HG03103 (cell line): ENCODE measurements at regions not wholly inside any gene's neighbourhood (a gene's known extent, or its start where the extent isn't known, plus 50 kb on each side); places are given as distances from the start of the nearest gene placed in this dataset.
"Not testable (repeated sequence)": the region's sequence is repeated elsewhere in the genome, so short reads cannot be mapped to it uniquely, and the experiment has no call there.

ENCODE experiments used
- ATAC-seq: cut with Tn5 transposase; IDR thresholded peaks from one replicate; pipeline ENCODE4 v1.9.1; 2021; ENCODE audit warnings: low read depth; ENCODE audit not compliant: unreplicated experiment

DNA sequence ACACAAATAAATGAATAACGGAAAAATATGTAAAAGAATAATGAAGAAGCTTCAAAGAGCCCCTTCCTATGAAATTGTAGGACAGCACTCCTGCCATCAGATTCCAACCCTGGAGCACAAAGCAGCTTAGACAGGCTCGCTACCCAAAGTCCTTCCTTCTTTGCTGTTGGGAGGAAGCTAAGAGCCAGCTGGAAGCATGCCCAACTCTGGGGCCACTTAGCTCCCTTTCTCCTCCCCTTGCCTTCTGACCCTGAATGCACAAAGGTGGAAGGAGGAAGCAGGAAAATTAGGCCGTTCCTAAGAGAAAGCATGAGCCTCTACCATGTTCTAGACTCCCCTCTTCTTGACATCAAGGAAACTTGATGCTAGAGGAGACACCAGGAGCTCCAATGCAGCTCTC lies 700.8 kb downstream of the RNF144A start:
- no peak for ATAC-seq

DNA sequence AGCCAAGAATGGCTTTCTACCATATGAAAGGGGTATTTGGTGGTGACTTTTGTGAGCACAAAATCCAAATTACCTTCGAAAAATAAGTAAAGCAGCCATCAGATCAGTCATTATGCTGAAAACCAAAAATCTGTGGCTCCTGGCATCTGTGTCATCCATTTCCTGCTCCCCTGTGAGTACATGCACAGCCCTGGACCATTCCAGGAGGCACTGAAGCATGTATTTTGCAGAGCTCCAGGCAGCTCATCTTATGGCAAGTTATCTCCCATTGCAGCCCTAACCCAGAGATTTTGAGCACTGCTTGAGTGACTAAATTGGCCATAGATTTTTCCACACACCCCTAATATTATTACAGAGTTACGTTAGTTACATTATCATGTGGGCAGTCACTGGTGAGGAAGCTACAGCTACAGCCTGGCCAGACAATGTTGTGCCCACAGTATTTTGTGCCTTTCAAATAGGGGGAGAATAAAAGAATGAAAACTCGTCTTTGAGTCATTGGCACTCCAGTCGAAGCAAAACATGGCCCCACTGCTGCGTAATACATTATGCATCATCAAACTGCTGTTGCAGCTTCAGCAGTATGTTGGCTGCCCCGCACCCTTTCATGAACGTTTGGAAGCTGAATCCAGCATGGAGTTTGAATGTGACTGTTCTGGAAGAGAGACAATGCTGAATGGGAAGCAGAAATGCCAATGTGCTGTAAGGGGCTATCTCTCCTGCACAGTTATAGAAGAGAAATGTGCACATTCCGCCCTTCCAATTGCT lies 702.2 kb downstream of the RNF144A start:
- ATAC-seq, result no peak

DNA sequence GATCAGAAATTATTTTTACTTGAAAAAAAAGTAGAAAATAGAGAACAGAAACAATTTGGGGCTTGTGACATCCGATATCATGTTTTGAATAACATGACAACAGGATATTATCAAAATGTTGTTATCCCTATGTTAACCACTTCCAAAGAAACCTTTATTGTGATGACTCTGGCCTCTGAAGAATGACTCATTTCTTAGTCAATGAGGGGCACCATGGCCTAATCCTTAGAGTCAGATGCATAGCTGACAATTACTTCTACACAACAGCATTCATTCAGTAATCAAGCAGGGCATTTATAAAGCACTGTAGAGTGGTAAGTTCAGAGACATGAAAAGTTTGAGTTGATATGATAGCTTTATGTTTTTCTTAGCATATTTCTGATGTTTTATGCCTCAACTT lies 703.0 kb downstream of the RNF144A start:
- no peak for ATAC-seq

DNA sequence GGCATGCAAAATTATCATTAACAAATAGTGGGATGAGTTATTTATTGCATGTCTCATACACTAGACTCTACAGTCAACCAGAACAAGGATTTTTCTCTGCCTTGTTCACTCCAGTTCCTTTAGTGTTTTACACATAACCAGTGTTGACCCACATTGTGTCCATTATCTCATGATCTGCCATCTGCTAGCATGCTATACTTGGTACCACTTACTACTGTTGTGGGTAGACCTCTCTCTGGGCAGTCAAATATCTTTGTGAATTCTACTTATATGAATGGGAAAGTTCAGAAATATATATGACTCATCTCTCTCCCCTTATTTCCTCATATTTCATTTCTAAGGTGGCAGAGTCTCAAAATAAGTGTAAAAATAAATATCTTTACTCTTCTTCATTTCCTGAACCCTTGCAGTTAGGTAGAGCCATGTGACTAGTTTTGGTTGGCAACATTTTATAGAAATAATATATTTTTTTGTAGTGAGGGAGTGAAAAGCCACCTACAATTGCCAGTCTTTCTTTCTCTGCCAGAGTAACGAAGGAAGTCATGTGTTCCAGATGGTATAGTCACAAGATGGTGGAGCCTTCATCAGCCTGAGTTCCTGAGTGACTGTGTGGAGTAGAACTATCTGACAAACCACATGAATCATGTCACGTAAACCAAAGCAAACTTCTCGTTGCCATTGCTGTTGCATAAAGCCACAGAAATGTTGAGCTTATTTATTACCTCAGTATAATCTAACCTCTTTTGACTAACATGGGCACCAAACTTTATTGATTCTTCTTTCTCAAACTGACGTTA lies 704.0 kb downstream of the RNF144A start:
- no peak for ATAC-seq

DNA sequence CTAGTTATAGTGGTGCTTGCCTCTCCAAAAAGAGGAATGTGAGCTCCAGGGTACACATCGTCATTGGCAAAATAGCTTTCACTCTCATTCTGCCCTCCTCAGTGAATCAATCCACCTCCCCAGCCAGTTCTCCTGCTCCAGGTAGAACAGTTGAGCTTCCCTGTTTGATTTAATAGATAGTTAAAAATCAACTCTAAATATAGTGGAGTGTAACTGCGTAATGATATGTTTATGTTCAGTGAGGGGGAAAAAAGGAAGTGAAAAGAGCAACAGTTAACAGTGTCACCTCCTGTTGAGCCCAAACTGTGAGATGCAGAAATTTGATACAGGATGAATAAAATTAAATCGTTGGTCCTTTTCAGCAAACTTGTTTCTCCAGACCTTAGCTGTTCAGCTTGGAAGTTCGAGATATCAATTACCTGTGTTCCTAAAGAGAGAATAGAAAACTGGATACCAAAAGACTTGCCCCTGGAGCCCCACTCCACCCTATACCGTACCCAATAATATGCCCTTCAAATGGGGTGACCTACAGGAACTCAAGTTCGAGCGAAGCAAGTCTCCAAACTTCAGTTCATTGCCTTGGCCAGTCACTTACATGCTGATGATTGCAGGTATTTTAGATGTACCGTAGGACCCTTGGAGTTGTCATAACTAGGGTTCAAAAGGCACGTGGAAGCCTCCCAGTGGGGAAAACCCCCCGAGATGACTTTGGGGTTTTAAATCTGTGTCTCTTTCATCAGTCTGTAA lies 708.4 kb downstream of the RNF144A start:
- ATAC-seq, result peak; percentile 58

DNA sequence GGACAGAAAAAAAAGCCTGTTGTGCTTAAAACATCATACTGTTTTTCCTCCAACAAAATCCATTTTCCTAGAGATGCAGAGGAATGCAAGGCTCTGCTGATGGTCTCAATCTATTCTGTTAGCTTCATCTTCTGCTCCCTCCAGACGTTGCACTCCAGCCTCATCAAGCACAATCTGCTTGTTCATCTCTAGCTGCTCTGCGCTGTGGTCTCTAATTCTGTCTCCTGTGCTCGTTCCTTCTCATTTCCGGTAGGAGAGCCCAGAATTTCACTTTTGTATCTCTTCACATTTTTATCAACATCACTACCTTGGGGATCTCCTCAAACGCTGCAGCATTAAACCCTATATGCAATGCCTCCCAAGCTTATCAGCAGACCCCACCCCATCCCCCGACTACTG lies 708.9 kb downstream of the RNF144A start:
- no peak for ATAC-seq

DNA sequence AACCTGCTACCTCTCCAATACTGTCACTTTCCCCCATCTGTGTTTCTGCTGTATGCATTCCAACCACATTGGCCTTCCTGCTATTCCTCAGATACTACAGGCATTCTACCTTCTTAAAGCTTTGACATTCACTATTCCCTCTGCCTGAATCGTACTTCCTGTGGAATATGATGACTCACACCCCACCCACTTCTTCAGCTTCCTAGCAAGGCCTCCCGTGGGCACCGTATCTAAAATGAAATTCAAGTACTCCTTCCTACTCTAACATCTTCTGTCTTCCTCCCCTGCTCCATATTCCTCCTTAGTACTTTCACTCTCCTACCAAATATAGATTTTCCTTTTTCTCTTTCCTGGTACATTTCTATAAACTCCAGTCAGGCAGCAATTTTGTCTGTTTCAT lies 710.4 kb downstream of the RNF144A start:
- no peak for ATAC-seq

DNA sequence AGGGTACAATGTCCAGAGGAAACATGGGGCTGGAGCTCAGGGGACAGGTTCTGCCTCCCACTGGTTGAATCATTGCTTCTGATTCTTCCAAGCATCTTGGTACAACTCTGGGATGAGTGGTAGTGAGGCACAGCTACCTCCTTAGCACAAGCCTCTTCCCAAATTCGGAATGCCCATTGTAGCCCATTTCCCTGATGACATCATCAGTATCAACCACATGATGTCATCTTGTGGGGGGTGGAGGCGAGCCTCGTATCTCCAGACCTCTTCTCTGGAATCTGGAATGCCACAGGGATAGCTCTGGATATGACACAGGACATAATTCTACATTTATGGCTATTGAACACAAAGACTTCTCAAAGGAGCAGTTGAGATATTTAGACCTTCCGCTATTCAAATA lies 715.2 kb downstream of the RNF144A start:
- no peak for ATAC-seq

DNA sequence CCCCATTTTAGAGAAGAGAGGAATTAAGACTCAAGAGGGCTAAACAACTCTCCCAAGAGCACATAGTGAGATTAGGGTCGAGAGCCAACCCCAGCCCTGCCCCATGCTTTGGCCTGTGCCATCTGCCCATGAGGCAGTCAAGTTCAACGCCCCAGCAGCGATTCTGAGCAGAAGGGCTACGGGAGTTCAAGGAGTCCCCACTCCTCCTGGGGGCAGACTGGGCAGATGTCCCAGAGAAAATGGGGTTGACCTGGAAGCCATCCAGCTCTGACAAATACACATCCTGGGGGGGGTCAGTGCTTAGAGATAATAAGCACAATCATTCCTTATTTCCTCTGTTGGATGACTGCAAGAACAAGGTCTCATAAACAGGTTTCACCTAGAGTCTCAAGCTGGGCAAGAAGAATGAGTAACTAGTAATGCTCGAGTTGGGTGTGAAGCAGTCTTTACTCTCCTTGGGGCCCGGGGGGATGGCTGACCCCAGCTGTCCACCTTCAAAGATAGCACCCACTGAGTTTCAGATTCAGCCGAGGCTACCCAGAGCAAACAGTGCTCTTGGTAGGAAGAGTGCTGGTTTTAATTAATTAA lies 716.4 kb downstream of the RNF144A start:
- ATAC-seq, result no peak

DNA sequence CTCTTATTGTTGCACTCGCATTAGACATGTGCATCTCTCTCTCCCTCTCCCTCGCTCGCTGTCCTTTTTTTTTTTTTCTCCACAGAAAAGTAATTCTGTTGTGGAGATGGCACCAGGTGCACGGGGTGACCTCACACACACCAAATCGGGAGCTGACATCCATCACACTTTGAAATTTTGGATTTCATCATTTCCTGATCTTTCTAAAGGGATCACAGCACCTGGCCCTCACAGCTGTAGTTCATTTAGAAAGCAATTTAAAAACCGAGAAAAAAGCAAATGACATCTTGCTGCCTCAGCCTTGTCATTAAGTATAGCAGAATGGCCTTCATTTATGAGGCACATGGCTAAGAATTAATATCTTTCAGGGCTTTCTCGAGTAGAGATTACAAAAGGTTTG lies 717.2 kb downstream of the RNF144A start:
- no peak for ATAC-seq

DNA sequence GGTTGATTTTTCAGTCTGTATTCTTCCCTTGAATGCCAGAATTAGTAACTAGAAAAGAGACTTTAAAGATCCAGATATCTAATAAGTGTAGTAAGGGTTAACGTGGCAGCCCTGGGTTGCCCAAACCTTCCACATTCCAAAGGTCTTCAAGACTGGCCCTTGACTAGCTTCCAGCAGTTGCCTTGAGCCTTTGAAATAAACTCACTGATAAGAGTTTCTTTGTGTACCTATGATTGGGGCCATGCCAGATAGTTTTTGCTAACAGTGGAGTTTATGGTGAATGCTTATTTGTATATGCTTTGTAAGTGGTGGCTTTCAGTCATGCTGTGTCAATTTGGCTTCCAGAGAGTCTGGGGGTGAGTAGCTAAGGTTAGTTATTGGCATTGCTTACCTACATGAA lies 722.3 kb downstream of the RNF144A start:
- no peak for ATAC-seq

DNA sequence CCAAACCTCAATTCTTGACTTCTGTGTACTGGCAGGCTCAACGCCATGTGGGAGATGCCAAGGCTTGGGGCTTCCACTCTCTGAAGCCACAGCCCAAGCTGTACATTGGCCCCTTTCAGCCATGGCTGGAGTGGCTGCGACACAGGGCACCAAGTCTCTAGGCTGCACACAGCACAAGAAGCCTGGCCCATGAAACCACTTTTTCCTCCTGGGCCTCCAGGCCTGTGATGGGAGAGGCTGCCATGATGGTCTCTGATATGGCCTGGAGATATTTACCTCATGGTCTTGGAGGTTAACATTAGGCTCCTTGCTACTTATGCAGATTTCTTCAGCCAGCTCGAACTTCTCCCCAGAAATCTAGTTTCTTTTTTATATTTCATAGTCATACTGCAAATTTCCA lies 724.1 kb downstream of the RNF144A start:
- ATAC-seq, result not testable (repeated sequence)

DNA sequence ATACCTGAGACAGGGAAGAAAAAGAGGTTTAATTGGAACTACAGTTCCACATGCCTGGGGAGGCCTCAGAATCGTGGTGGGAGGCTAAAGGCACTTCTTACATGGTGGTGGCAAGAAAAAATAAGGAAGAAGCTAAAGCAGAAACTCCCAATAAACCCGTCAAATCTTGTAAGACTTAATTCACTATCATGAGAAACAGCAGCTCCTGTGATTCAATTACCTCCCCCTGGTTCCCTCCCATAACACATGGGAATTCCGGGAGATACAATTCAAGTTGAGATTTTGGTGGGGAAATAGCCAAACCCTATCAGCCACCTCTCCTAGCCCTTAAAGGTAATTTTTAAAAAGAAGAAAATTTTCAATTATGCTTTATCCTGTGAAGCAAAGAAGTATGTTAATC lies 728.8 kb downstream of the RNF144A start:
- no peak for ATAC-seq

DNA sequence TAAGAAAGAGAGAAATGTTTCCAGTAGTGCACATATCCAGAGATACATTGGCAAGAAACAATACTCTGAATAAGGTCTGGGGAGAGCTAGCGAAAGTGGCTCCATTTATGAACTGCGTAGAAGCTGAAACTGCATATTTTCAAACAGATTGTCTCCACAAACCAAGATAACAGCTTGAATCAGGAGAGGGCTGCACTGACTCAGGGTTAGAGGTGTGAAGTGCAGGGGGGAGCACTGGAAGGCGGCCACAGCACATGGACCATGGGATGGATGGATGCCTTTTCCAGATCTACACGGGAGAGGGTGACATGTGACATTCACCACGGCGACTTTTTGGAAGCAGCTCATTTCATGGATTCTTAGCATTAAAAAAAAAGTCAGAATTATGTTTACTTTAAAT lies 729.4 kb downstream of the RNF144A start:
- no peak for ATAC-seq

DNA sequence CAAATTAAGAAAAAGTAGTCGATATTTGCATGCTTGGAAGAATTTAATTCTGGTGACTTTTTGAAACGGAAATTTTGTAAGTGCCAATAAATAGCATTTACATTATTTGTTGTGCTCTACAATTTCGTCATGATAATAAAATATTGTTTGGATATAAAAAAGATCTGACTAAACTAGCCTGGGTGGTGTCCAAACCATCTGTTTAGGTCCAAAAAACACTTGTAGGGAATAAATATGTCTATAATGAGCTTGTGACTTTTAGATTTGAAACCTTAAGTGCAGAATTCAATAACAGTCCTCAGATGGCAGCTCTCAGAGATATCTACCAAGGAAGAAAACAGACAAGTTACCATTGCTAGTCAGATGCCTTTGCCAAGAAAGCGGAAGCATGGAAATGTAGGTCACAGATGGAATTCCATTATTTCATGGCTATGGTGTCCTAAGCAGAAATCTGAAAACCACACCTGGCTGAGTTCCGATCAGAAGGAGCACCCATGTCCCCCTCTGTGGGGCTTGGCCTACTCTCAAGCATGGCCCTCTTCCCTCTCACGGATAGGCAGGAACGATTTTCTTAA lies 731.1 kb downstream of the RNF144A start:
- ATAC-seq, result no peak

DNA sequence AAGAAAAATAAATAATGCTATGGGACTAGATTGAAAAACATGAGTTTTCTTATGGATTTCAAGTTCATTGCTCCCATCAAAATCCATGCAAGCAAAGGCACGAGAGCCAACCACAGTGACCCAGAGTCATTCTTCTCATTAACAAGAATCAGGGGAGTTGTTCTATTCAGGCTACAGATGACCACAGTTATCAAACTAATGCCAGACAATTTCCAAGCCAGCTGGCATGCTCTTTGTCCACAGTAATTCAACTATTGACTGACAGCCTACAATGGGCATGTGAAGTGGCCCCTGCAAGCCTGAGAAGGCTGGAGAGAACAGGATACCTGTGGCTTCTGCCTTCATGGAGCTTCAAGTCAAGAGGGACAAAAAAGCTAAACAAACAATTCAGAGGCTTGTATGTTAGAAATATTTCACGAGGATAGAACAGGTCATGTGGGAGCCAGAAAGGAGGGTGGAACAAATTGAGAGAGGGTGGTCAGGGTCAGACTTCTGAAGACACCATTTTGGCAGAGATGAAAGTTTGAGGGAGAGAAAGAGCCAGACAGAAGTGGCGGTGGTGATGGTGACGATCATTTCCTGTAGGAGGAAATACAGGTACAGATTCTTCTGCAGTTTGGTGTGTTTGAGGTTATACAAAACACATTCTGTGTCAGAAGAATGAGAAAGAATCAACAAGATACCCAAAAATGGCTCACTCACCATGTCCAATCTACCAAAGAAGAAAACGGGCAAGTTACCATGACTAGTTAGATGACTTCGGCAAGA lies 732.4 kb downstream of the RNF144A start:
- no peak for ATAC-seq

DNA sequence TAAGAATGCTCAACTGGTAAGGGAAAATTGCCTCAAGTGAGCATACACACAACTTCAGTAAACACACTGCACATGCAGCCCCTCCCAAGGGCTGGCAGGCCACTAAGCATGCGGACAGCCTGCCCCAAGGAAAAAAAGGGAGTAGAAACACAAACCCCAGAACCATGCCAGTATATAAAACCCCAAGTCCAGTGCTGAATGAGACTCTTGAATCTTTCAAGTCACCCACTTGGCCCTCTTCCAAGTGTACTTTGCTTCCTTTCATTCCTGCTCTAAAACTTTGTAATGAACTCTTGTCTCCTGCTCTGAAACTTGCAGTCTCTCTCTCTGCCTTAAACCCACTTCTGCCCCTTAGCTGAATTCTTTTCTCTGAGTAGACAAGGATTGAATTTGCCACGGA lies 736.4 kb downstream of the RNF144A start:
- ATAC-seq, result no peak

DNA sequence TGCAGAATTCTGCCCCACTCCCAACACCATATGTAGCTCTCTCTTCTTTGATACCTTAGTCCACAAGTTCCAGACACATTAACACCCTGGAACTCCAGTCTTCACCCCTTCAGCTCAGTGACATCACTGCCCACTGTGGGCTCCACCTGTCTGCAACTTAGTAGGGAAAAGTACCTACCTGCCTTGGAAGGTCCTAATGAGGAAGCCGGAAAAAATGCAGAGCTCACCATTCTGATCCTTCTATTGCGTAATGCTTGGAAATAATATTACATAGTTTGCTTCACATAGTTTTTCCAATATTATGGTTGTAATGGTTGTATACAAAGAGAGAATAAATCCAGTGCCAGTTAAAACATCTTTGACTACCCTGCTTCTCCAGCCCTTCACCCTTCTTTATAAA lies 738.4 kb downstream of the RNF144A start:
- ATAC-seq, result no peak

DNA sequence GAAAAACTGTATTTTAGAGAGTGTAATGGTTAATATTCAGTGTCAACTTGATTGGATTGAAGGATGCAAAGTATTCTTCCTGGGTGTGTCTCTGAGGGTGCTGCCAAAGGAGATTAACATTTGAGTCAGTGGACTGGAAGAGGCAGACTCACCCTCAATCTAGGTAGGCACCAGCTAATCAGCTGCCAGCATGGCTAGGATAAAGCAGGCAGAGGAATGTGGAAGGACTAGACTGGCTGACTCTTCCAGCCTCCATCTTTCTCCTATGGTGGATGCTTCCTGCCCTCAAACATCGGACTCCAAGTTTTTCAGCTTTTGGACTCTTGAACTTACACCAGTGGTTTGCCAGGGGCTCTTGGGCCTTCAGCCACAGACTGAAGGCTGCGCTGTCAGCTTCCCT lies 740.3 kb downstream of the RNF144A start:
- ATAC-seq, result not testable (repeated sequence)

DNA sequence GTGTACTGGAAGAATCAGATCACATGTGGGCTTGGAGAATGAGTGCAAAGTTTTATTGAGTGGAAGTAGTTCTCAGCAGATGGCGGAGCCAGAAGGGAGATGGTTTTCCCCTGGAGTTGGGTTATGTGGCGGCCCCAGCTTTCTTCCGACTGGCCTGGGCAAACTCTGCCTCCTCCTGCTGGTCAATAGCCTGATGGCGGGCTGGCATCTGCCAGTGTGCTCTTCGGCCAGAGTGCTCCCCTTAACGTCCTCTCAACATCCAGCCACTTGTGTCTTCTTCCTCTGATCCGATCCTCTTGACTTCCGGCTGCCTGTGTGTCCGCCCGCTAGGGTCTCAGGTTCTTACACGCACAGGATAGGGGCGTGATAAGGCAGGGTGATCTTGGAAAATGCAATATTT lies 741.3 kb downstream of the RNF144A start:
- no peak for ATAC-seq
